NCI-H1105 treated with DMSO at 0.1 percent for 48 hours (cell line): ENCODE measurements at regions not wholly inside any gene's neighbourhood (a gene's known extent, or its start where the extent isn't known, plus 50 kb on each side); places are given as distances from the start of the nearest gene placed in this dataset.

Experiments used
- DNase-seq: peaks from one replicate; lab custom pipeline; 2025; lab: John Stamatoyannopoulos, UW

GRCh38 chr4:137631605-137632004 is 99.3 kb upstream of the PCDH18 start:
- no peak for DNase-seq

- DNase-seq: no peak
Observed at GRCh38 chr4:137630252-137630651, 98.0 kb upstream of the PCDH18 start.

GRCh38 chr4:137627739-137628460 is 95.6 kb upstream of the PCDH18 start:
- DNase-seq: no peak

- no peak for DNase-seq
Observed at GRCh38 chr4:137626942-137627738, 94.8 kb upstream of the PCDH18 start.

- no peak for DNase-seq
Observed at GRCh38 chr4:137623013-137623412, 90.7 kb upstream of the PCDH18 start.

GRCh38 chr4:137621056-137621455 is 88.8 kb upstream of the PCDH18 start:
- no peak for DNase-seq

- DNase-seq: no peak
Observed at GRCh38 chr4:137614491-137614890, 82.2 kb upstream of the PCDH18 start.

GRCh38 chr4:137611998-137612700 is 79.9 kb upstream of the PCDH18 start:
- no peak for DNase-seq

- no peak for DNase-seq
Observed at GRCh38 chr4:137610960-137611359, 78.7 kb upstream of the PCDH18 start.

GRCh38 chr4:137609718-137610430 is 77.6 kb upstream of the PCDH18 start:
- no peak for DNase-seq

GRCh38 chr4:137608085-137608484 is 75.8 kb upstream of the PCDH18 start:
- DNase-seq: no peak

GRCh38 chr4:137602436-137602835 is 70.1 kb upstream of the PCDH18 start:
- DNase-seq: no peak

GRCh38 chr4:137601934-137602333 is 69.6 kb upstream of the PCDH18 start:
- no peak for DNase-seq

- DNase-seq: no peak
Observed at GRCh38 chr4:137599734-137600133, 67.4 kb upstream of the PCDH18 start.

GRCh38 chr4:137597752-137598430 is 65.6 kb upstream of the PCDH18 start:
- no peak for DNase-seq

- DNase-seq: no peak
Observed at GRCh38 chr4:137587796-137588195, 55.5 kb upstream of the PCDH18 start.

GRCh38 chr4:137583671-137584070 is 51.4 kb upstream of the PCDH18 start:
- no peak for DNase-seq
